GM12878 (cell line): ENCODE measurements at regions not wholly inside any gene's neighbourhood (a gene's known extent, or its start where the extent isn't known, plus 50 kb on each side); places are given as distances from the start of the nearest gene placed in this dataset.

ENCODE experiments used
- ATAC-seq: fragments of 200-7000 bp; cut with Tn5 transposase; 3 replicates; pipeline ENCODE4 v1.9.1; 2020; ENCODE audit warnings: mild to moderate bottlenecking, moderate library complexity
- BruUV-seq: library from RNA; stranded (reverse); fragments of 400-500 nt; replicated peaks from 2 replicates; lab custom pipeline; 2021; lab: Mats Ljungman, UMichigan
- CTCF ChIA-PET: fragments of 300-600 bp; sonication (Branson Sonifier 250); formaldehyde crosslinking; extraction: SDS; loops from one replicate; lab custom pipeline; 2021; ENCODE audit warnings: inconsistent platforms; lab: Yijun Ruan, JAX
- POLR2A ChIA-PET: fragments of 350-600 bp; formaldehyde crosslinking; extraction: SDS; loops from one replicate; lab custom pipeline; 2021; ENCODE audit warnings: inconsistent platforms; lab: Charles Lee
- RAD21 ChIA-PET: fragments of 300-600 bp; sonication (Branson Sonifier 250); formaldehyde crosslinking; loops from one replicate; lab custom pipeline; 2023; ENCODE audit warnings: antibody characterized with exemption; ENCODE audit not compliant: unreplicated experiment; lab: Charles Lee
- SMC1A ChIA-PET: fragments of 300-600 bp; sonication (Branson Sonifier 250); formaldehyde crosslinking; loops from one replicate; lab custom pipeline; 2023; ENCODE audit not compliant: unreplicated experiment, uncharacterized antibody; lab: Charles Lee
- DNase-seq: peaks from one replicate; pipeline ENCODE4 v3.0.0-alpha.2; 2011; ENCODE audit warnings: low read depth, low spot score
- FAIRE-seq: peaks from 3 replicates; lab custom pipeline; 2011; peaks lifted over from hg19 to GRCh38; lab: Jason Lieb, UNC
- H2AFZ ChIP-seq: 2 replicates; pipeline ENCODE4 v1.6.0; 2011; ENCODE audit warnings: low read depth, low read length, control low read depth; ENCODE audit not compliant: control insufficient read depth
- H3K27ac ChIP-seq: 2 replicates; pipeline ENCODE4 v1.5.1; 2011; ENCODE audit warnings: control low read depth; ENCODE audit not compliant: control insufficient read depth, insufficient read depth
- H3K27me3 ChIP-seq, 2 experiments: replicated peaks in 1 of 2; 2 replicates each; pipeline versions ENCODE4 v1.6.0 to v1.6.1; 2011; ENCODE audit warnings: low read length in 1 of 2; ENCODE audit not compliant: control insufficient read depth in 2 of 2, insufficient read depth in 2 of 2
- H3K36me3 ChIP-seq, 2 experiments: 2 replicates each; pipeline ENCODE4 v1.5.1; 2011; ENCODE audit warnings: low read length in 1 of 2; ENCODE audit not compliant: control insufficient read depth in 2 of 2, insufficient read depth in 2 of 2
- H3K4me1 ChIP-seq: 2 replicates; pipeline ENCODE4 v1.6.1; 2011; ENCODE audit warnings: mild to moderate bottlenecking, low read length, moderate library complexity, mixed read lengths; ENCODE audit not compliant: control insufficient read depth, insufficient read depth
- H3K4me2 ChIP-seq: 2 replicates; pipeline ENCODE4 v1.6.0; 2011; ENCODE audit warnings: control low read depth; ENCODE audit not compliant: control insufficient read depth, insufficient read depth
- H3K4me3 ChIP-seq: fragments of 200-600 bp; sonication (generic); 2 replicates; pipeline ENCODE4 v1.5.1; 2016
- H3K79me2 ChIP-seq: 2 replicates; pipeline ENCODE4 v1.6.0; 2011; ENCODE audit warnings: low read length; ENCODE audit not compliant: control insufficient read depth, insufficient read depth
- H3K9ac ChIP-seq: 2 replicates; pipeline ENCODE4 v1.8.0; 2011; ENCODE audit warnings: low read length, control low read depth, mixed read lengths; ENCODE audit not compliant: control insufficient read depth, insufficient read depth
- H3K9me3 ChIP-seq: replicated peaks from 3 replicates; pipeline ENCODE4 v1.5.1; 2011; ENCODE audit warnings: mild to moderate bottlenecking, low read length; ENCODE audit not compliant: control insufficient read depth, insufficient read depth
- H4K20me1 ChIP-seq: 2 replicates; pipeline ENCODE4 v1.6.0; 2011; ENCODE audit not compliant: control insufficient read depth, insufficient read depth
- BACH1 ChIP-seq: fragments of 450-650 bp; IDR thresholded peaks from 2 replicates; pipeline ENCODE4 v1.6.1; 2017; ENCODE audit warnings: mild to moderate bottlenecking, borderline replicate concordance
- BCLAF1 ChIP-seq: fragments of 450-650 bp; IDR thresholded peaks from 2 replicates; pipeline ENCODE4 v1.6.1; 2017; ENCODE audit warnings: antibody characterized with exemption, mild to moderate bottlenecking, moderate library complexity
- GATAD2B ChIP-seq: fragments of 450-650 bp; conservative IDR thresholded peaks from 2 replicates; pipeline ENCODE4 v1.6.1; 2017; ENCODE audit warnings: low read depth, mild to moderate bottlenecking, moderate library complexity
- HDAC2 ChIP-seq: fragments of 200-600 bp; sonication (generic); IDR thresholded peaks from 2 replicates; pipeline ENCODE4 v1.6.1; 2017
- JUNB ChIP-seq: IDR thresholded peaks from 2 replicates; pipeline ENCODE4 v1.6.1; 2016; ENCODE audit warnings: antibody characterized with exemption, mild to moderate bottlenecking
- MEF2A ChIP-seq: IDR thresholded peaks from 2 replicates; pipeline ENCODE4 v1.6.1; 2011; ENCODE audit warnings: low read depth, mild to moderate bottlenecking, low read length, moderate library complexity; ENCODE audit not compliant: insufficient read depth
- NFXL1 ChIP-seq: fragments of 450-650 bp; IDR thresholded peaks from 2 replicates; pipeline ENCODE4 v1.6.1; 2017; ENCODE audit warnings: antibody characterized with exemption, mild to moderate bottlenecking, borderline replicate concordance
- NFYB ChIP-seq: IDR thresholded peaks from 2 replicates; pipeline ENCODE4 v1.6.1; 2011; ENCODE audit warnings: low read depth, mild to moderate bottlenecking, low read length, improper control_type of control experiment, moderate library complexity; ENCODE audit not compliant: insufficient read depth
- NR2F1 ChIP-seq: fragments of 450-650 bp; conservative IDR thresholded peaks from 2 replicates; pipeline ENCODE4 v1.6.1; 2017; ENCODE audit warnings: mild to moderate bottlenecking
- PKNOX1 ChIP-seq: fragments of 450-650 bp; IDR thresholded peaks from 2 replicates; pipeline ENCODE4 v1.6.1; 2016; ENCODE audit warnings: mild to moderate bottlenecking
- POLR2AphosphoS2 ChIP-seq: IDR thresholded peaks from 2 replicates; pipeline ENCODE4 v1.6.1; 2011; ENCODE audit warnings: low read depth, mild to moderate bottlenecking, low read length, improper control_type of control experiment, moderate library complexity
- RAD21 ChIP-seq: IDR thresholded peaks from 2 replicates; pipeline ENCODE4 v1.6.1; 2011; ENCODE audit warnings: mild to moderate bottlenecking, low read depth, low read length, moderate library complexity; ENCODE audit not compliant: insufficient read depth
- RELB ChIP-seq: fragments of 450-650 bp; IDR thresholded peaks from 2 replicates; pipeline ENCODE4 v1.6.1; 2017; ENCODE audit warnings: low read depth, mild to moderate bottlenecking, moderate library complexity
- REST ChIP-seq: IDR thresholded peaks from 2 replicates; pipeline ENCODE4 v1.6.1; 2012; ENCODE audit warnings: mild to moderate bottlenecking, low read depth, low read length
- RUNX3 ChIP-seq: IDR thresholded peaks from 2 replicates; pipeline ENCODE4 v1.6.1; 2012; ENCODE audit warnings: low read length, inconsistent platforms
- SMC3 ChIP-seq: IDR thresholded peaks from 2 replicates; pipeline ENCODE4 v1.6.1; 2011; ENCODE audit warnings: low read length, improper control_type of control experiment, borderline replicate concordance
- SRF ChIP-seq, 2 experiments: IDR thresholded peaks; 2 replicates each; pipeline ENCODE4 v1.6.1; 2011; ENCODE audit warnings: low read depth in 2 of 2, low read length in 2 of 2, mild to moderate bottlenecking in 1 of 2, moderate library complexity in 1 of 2
- TARDBP ChIP-seq: IDR thresholded peaks from 2 replicates; pipeline ENCODE4 v1.6.1; 2016; ENCODE audit warnings: borderline replicate concordance
- WGBS: methylation state at CpG from one replicate; pipeline ENCODE4 v1.1.6; 2016; ENCODE audit warnings: low lambda C conversion rate; ENCODE audit not compliant: insufficient replicate concordance, insufficient coverage; ENCODE audit errors: missing lambda C conversion rate; 5-methylcytosine and 5-hydroxymethylcytosine counted together
- in situ Hi-C: fragments of 300-500 bp; cut with MboI; formaldehyde crosslinking; loops from 9 replicates; pipeline ENCODE4 v1.14.3; 2018; ENCODE audit warnings: mixed read lengths
- intact Hi-C: fragments of 100-400 bp; cut with micrococcal nuclease; formaldehyde crosslinking; loops from one replicate; pipeline ENCODE4 v1.14.2; 2022; ENCODE audit not compliant: unreplicated experiment

GRCh38 chr4:52197306-52197705 is 146.2 kb downstream of the SPATA18 start:
- no peak overlapping the region for H3K27ac ChIP-seq
- H3K27me3 ChIP-seq, result no peaks in the 10 kb centered on the region
- ATAC-seq (no peak), DNase-seq (no peak), FAIRE-seq (no peak)
- H3K79me2 ChIP-seq, result no peaks in the 10 kb centered on the region
- H3K4me1 ChIP-seq, result no peaks in the 10 kb centered on the region
- intact Hi-C loops (no loop called here), in situ Hi-C loops (no loop called here)
- no peak overlapping the region for H3K4me2 ChIP-seq
- no peaks in the 10 kb centered on the region for H3K9me3 ChIP-seq
- H2AFZ ChIP-seq, result no peak overlapping the region
- no peak overlapping the region for H3K9ac ChIP-seq
- CTCF ChIA-PET, result no interaction called here
- POLR2A ChIA-PET, result no interaction called here
- no peaks in the 10 kb centered on the region for H4K20me1 ChIP-seq
- H3K36me3 ChIP-seq, result no peaks in the 10 kb centered on the region
- BruUV-seq, result no TSS peak
- RAD21 ChIA-PET, result no interaction called here
- H3K4me3 ChIP-seq, result no peak overlapping the region
- WGBS, result 0% methylated on average over 2 of the region's 2 CpGs
- SMC1A ChIA-PET, result no interaction called here
- no peak for TF ChIP-seq BACH1
- no peak for TF ChIP-seq REST
- TF ChIP-seq MEF2A, result no peak
- no peak for TF ChIP-seq SRF (IDR thresholded peaks at IDR 0.05; ENCODE audit: low read depth in 2 of 2, low read length in 2 of 2)
- TF ChIP-seq TARDBP, result no peak
- TF ChIP-seq RELB, result no peak
- TF ChIP-seq POLR2AphosphoS2, result no peak
- TF ChIP-seq RAD21, result no peak
- no peak for TF ChIP-seq PKNOX1
- TF ChIP-seq NR2F1, result no peak
- no peak for TF ChIP-seq RUNX3
- no peak for TF ChIP-seq NFYB
- TF ChIP-seq BCLAF1, result no peak
- TF ChIP-seq NFXL1, result no peak
- TF ChIP-seq JUNB, result no peak
- no peak for TF ChIP-seq SMC3
- no peak for TF ChIP-seq HDAC2
- TF ChIP-seq GATAD2B, result no peak
